ENCODE measurements at regions not wholly inside any gene's neighbourhood (a gene's known extent, or its start where the extent isn't known, plus 50 kb on each side); places are given as distances from the start of the nearest gene placed in this dataset.

DNA sequence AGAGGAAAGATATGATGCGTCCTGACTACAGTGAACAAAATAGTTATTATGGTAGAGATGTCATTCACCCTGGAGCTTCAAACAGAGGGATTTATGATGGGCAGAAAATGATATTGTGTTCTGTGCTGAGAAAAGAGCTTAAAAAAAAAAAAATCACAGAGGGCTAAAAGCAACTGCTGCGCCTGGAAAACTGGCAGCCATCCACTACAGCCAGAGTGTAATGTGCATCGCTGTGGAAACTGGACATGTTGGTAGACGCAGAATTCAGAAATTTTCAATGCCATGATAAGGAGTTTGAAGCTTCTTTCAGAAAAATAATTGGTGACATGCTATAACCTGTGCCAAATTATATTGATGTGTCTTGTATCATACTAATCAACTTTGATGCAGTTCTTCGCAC lies 122.9 kb upstream of the SOX11 start:
- ATAC-seq: no peak
- DNase-seq: no peak
- Histone ChIP-seq H3K27ac (no peak overlapping the region), H3K9me3 (no peaks in the 10 kb centered on the region), H3K4me1 (no peaks in the 10 kb centered on the region), H3K4me3 (no peak overlapping the region), H3K36me3 (no peaks in the 10 kb centered on the region), H3K27me3 (no peaks in the 10 kb centered on the region)
- intact Hi-C loops (cut with DNase I): no loop called here
- TF ChIP-seq, protein P1, sequence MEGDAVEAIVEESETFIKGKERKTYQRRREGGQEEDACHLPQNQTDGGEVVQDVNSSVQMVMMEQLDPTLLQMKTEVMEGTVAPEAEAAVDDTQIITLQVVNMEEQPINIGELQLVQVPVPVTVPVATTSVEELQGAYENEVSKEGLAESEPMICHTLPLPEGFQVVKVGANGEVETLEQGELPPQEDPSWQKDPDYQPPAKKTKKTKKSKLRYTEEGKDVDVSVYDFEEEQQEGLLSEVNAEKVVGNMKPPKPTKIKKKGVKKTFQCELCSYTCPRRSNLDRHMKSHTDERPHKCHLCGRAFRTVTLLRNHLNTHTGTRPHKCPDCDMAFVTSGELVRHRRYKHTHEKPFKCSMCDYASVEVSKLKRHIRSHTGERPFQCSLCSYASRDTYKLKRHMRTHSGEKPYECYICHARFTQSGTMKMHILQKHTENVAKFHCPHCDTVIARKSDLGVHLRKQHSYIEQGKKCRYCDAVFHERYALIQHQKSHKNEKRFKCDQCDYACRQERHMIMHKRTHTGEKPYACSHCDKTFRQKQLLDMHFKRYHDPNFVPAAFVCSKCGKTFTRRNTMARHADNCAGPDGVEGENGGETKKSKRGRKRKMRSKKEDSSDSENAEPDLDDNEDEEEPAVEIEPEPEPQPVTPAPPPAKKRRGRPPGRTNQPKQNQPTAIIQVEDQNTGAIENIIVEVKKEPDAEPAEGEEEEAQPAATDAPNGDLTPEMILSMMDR (IDR thresholded peaks at IDR 0.05): no peak

DNA sequence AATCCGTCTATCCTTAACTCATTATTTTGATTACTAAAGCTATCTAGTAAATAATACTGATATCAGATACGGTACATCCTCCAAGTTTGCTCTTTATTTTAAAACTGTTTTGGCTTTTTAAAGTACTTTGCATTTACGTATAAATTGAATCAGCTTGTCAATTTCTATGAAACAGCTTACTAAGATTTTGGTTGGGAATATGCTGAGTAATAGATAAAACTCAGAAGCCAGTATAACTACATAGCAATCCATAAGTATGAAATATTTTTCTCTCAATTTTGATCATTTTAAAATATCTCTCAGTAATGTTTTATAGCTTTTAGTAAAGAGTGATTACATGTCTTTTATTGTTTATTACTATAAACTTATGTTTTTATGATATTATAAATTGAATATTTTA lies 116.2 kb upstream of the SOX11 start:
- Histone ChIP-seq H3K4me3 (no peak overlapping the region), H3K27ac (no peak overlapping the region), H3K36me3 (no peaks in the 10 kb centered on the region), H3K27me3 (no peaks in the 10 kb centered on the region), H3K4me1 (no peaks in the 10 kb centered on the region), H3K9me3 (no peaks in the 10 kb centered on the region)
- TF ChIP-seq, protein P1 (IDR thresholded peaks at IDR 0.05): no peak
- DNase-seq (no peak), ATAC-seq (no peak)
- intact Hi-C loops (cut with DNase I): no loop called here

DNA sequence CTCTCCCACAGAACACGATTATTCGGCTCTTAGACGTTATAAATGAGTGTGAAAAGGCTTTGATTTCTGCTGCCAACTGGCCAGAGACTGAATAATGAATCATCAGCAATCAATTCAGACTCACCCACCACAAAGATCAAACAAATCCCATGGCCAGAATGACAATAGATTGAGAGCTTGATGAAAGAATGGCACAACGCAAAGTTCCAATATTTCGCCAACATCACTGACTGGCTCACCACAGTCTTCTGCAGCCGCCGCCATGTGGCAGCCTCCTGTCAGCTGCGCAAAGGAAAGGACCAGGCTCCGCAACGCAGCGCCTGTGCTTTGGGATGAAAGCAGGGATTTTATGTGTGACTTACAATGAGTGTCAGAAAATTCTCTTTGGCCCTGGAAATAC lies 104.4 kb upstream of the SOX11 start:
- DNase-seq (no peak), ATAC-seq (no peak)
- H3K27ac ChIP-seq: no peak overlapping the region
- no peaks in the 10 kb centered on the region for H3K27me3 ChIP-seq
- no peaks in the 10 kb centered on the region for H3K36me3 ChIP-seq
- H3K4me3 ChIP-seq: no peak overlapping the region
- intact Hi-C loops (cut with DNase I): no loop called here
- H3K4me1 ChIP-seq: no peaks in the 10 kb centered on the region
- TF ChIP-seq, protein P1 (IDR thresholded peaks at IDR 0.05): no peak
- H3K9me3 ChIP-seq: no peaks in the 10 kb centered on the region

DNA sequence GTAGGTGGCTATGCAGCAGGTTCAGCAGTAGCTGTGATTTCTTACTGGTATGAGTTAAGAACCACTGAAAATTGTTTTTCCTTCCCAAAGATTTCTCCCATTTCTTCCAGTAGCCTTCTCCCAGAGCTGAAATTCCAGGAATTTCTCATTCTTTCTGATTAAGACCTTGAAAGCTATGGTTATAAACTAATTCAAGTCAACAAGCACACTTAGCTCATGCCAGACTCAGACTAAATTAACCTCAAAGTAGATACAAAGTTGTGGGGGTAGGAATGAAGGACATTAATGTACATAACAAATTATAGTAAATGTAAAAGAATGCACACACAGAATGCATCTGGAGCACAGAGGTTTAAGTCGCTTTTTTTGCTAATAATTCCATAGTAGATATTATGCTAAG lies 103.6 kb upstream of the SOX11 start:
- ATAC-seq: no peak
- intact Hi-C loops (cut with DNase I): no loop called here
- no peak overlapping the region for H3K27ac ChIP-seq
- no peaks in the 10 kb centered on the region for H3K36me3 ChIP-seq
- H3K4me3 ChIP-seq: no peak overlapping the region
- no peaks in the 10 kb centered on the region for H3K4me1 ChIP-seq
- TF ChIP-seq, protein P1 (IDR thresholded peaks at IDR 0.05): no peak
- H3K9me3 ChIP-seq: no peaks in the 10 kb centered on the region
- no peaks in the 10 kb centered on the region for H3K27me3 ChIP-seq
- DNase-seq: no peak

DNA sequence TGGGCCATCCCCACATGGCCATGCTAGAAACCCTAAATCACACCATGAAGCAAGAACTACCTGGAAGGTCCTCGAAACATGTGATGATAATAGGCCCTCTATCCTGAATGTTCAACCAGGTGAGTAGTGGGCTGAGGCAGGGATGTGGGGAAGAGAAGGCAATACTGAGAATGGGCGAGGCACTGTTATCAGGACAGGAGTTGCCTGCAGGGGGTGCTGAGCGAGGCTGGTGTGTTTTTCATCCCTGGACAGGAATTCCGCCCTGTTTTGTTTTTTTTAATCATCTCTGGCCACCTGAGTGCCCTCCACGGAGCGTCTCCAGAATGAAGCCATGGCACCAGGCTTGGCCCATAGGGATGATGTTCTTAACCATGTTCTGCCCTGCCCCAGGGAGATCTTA lies 103.0 kb upstream of the SOX11 start:
- no peak overlapping the region for H3K4me3 ChIP-seq
- H3K9me3 ChIP-seq: no peaks in the 10 kb centered on the region
- TF ChIP-seq, protein P1 (IDR thresholded peaks at IDR 0.05): no peak
- intact Hi-C loops (cut with DNase I): no loop called here
- no peaks in the 10 kb centered on the region for H3K36me3 ChIP-seq
- no peaks in the 10 kb centered on the region for H3K4me1 ChIP-seq
- ATAC-seq: no peak
- no peaks in the 10 kb centered on the region for H3K27me3 ChIP-seq
- no peak overlapping the region for H3K27ac ChIP-seq
- DNase-seq: no peak

DNA sequence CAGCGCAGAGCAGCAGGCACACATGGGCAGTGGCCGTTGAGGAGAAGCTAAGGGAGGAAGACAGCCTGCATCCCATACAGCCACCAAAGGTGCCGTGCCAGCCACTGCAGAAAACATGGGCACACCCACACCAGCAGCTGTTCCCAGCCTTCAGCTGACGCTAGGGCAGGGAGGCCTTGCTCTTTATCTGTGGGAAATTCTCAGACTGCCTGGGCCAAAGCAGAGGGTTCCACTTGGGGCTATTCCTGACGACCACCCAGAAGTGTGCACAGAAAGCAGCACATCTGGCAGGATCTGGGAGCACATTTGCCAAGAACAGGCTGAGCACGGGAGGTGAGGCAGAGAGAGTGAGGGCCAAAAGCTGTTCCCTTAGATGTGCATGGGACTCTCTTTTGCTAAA lies 101.3 kb upstream of the SOX11 start:
- DNase-seq: no peak
- Histone ChIP-seq H3K27ac (no peak overlapping the region), H3K4me1 (no peaks in the 10 kb centered on the region), H3K36me3 (no peaks in the 10 kb centered on the region), H3K27me3 (no peaks in the 10 kb centered on the region), H3K4me3 (no peak overlapping the region), H3K9me3 (no peaks in the 10 kb centered on the region)
- intact Hi-C loops (cut with DNase I): no loop called here
- TF ChIP-seq, protein P1 (IDR thresholded peaks at IDR 0.05): no peak
- ATAC-seq: no peak

Measured in upper lobe of right lung (tissue), 1 donor.